T-cell (primary cell): ENCODE measurements at regions not wholly inside any gene's neighbourhood (a gene's known extent, or its start where the extent isn't known, plus 50 kb on each side); places are given as distances from the start of the nearest gene placed in this dataset.

Experiments used
- ATAC-seq, 4 experiments: fragments of 200-7000 bp in 3 of 4; fragments of 150-1000 bp in 1 of 4; cut with Tn5 transposase; replicated peaks in 1 of 4; 1 replicate in 3 of 4; 2 replicates in 1 of 4; pipeline ENCODE4 v1.10.0; 2021; ENCODE audit warnings: moderate library complexity in 3 of 4, mild to moderate bottlenecking in 2 of 4, moderate number of reproducible peaks in 1 of 4
- CTCF ChIA-PET, 2 donors: fragments of 300-600 bp; sonication (Branson Sonifier 250); formaldehyde crosslinking; loops; one replicate each; lab custom pipeline; 2022; ENCODE audit warnings: antibody characterized with exemption in 2 of 2; lab: Charles Lee
- POLR2A ChIA-PET, 2 donors: fragments of 300-600 bp; sonication (Branson Sonifier 250); formaldehyde crosslinking; loops; one replicate each; lab custom pipeline; 2022; ENCODE audit warnings: antibody characterized with exemption in 2 of 2; lab: Charles Lee
- DNase-seq, 35 experiments: peaks; one replicate each; pipeline versions ENCODE4 v3.0.0 to v3.0.0-alpha.2; 2013 to 2023
- H3K27ac ChIP-seq: one replicate; pipeline ENCODE4 v1.5.1; 2013; ENCODE audit warnings: low read length
- H3K27me3 ChIP-seq, 2 experiments: replicated peaks in 1 of 2; 1 replicate in 1 of 2; 2 replicates in 1 of 2; pipeline versions ENCODE4 v1.6.1 to v1.7.0; 2013; ENCODE audit warnings: low read length in 1 of 2, mixed read lengths in 1 of 2; ENCODE audit not compliant: control insufficient read depth in 2 of 2, insufficient read depth in 2 of 2; ENCODE audit errors: extremely low read depth in 1 of 2
- H3K36me3 ChIP-seq, 2 donors: 1 replicate in 1 of 2; 2 replicates in 1 of 2; pipeline versions ENCODE4 v1.6.1 to v1.7.0; 2013; ENCODE audit warnings: low read length in 1 of 2; ENCODE audit not compliant: control insufficient read depth in 2 of 2, insufficient read depth in 1 of 2; ENCODE audit errors: extremely low read depth in 1 of 2
- H3K4me1 ChIP-seq, 2 experiments: 1 replicate in 1 of 2; 2 replicates in 1 of 2; pipeline versions ENCODE4 v1.6.1 to v1.7.0; 2013; ENCODE audit warnings: low read length in 2 of 2, mixed read lengths in 1 of 2; ENCODE audit not compliant: insufficient read depth in 2 of 2, control insufficient read depth in 1 of 2; ENCODE audit errors: extremely low read depth in 1 of 2
- H3K4me3 ChIP-seq, 2 donors: 1 replicate in 1 of 2; 2 replicates in 1 of 2; pipeline versions ENCODE4 v1.5.1 to v1.7.0; 2013; ENCODE audit warnings: mild to moderate bottlenecking in 2 of 2, low read length in 1 of 2, moderate library complexity in 1 of 2; ENCODE audit not compliant: control insufficient read depth in 1 of 2; ENCODE audit errors: extremely low read depth in 1 of 2
- H3K9me3 ChIP-seq: 2 replicates; pipeline ENCODE4 v1.7.0; 2013
- H3K27ac Mint-ChIP-seq, 2 donors: one replicate each; pipeline ENCODE4 v1.8.0; 2020 to 2021; ENCODE audit warnings: mild to moderate bottlenecking in 2 of 2, mixed read lengths in 2 of 2
- H3K27me3 Mint-ChIP-seq, 2 donors: one replicate each; pipeline ENCODE4 v1.8.0; 2021 to 2022; ENCODE audit warnings: mixed read lengths in 2 of 2
- H3K36me3 Mint-ChIP-seq: one replicate; pipeline ENCODE4 v1.8.0; 2021; ENCODE audit warnings: mixed read lengths
- H3K4me1 Mint-ChIP-seq, 3 donors: one replicate each; pipeline ENCODE4 v1.8.0; 2020 to 2022; ENCODE audit warnings: mixed read lengths in 3 of 3, mild to moderate bottlenecking in 1 of 3
- H3K4me3 Mint-ChIP-seq, 3 donors: one replicate each; pipeline ENCODE4 v1.8.0; 2020 to 2022; ENCODE audit warnings: mild to moderate bottlenecking in 3 of 3, mixed read lengths in 3 of 3, moderate library complexity in 3 of 3
- H3K9me3 Mint-ChIP-seq, 3 donors: one replicate each; pipeline ENCODE4 v1.8.0; 2020 to 2022; ENCODE audit warnings: mixed read lengths in 3 of 3
- WGBS: methylation state at CpG from one replicate; pipeline ENCODE4 v1.1.5; 2013; ENCODE audit warnings: missing lambda C conversion rate; ENCODE audit not compliant: insufficient coverage; 5-methylcytosine and 5-hydroxymethylcytosine counted together

- Mint-ChIP-seq H3K4me3 (no peak overlapping the region), H3K36me3 (no peaks in the 10 kb centered on the region), H3K9me3 (no peaks in the 10 kb centered on the region), H3K27me3 (peaks cover 8 to 15% of the 10 kb centered on the region in 2 donors), H3K4me1 (no peaks in the 10 kb centered on the region), H3K27ac (no peak overlapping the region)
- Histone ChIP-seq H3K27ac (no peak overlapping the region), H3K36me3 (no peaks in the 10 kb centered on the region), H3K9me3 (no peaks in the 10 kb centered on the region), H3K4me1 (no peaks in the 10 kb centered on the region), H3K27me3 (no peaks in the 10 kb centered on the region), H3K4me3 (no peak overlapping the region)
- WGBS: no CpG with 5 or more reads among the region's 4 CpGs
- ChIA-PET POLR2A (interaction anchor here in 1 of 2 donors (0.7 kb wide), 1 partner anchor 135 kb away, joined by 3 read pairs; no protein-coding TSS in a partner anchor), CTCF (no interaction called here)
- ATAC-seq (no peak), DNase-seq (no peak)
These were observed 200.1 kb upstream of the HEY2 start for GRCh38 chr6:125549202-125549884.

DNA sequence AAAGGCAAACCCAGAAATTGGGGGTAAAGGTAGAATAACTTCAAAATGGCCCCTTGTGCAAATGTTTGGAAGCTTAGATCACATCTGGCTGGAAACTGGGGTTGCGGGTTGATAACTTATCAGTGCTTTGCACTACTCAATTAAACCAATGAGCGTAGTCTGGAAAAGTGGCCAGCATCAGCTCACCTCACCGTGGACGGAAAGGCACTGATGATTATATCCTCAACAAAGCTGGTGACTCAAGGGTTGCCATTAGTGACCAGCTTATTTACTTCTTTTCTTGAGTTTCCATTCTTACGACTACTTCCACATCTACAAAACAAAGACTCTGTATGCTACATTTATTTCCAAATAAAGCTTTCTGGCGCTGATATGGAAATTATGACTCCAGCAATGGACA is 198.5 kb upstream of the HEY2 start:
- ChIA-PET POLR2A (no interaction called here), CTCF (no interaction called here)
- no peak overlapping the region for H3K4me3 ChIP-seq
- ATAC-seq (no peak), DNase-seq (no peak)
- no peak overlapping the region for H3K27ac ChIP-seq
- H3K9me3 ChIP-seq: no peaks in the 10 kb centered on the region
- peaks cover 11 to 19% of the 10 kb centered on the region in 2 donors for H3K27me3 Mint-ChIP-seq
- no peaks in the 10 kb centered on the region for H3K4me1 Mint-ChIP-seq
- H3K36me3 ChIP-seq: no peaks in the 10 kb centered on the region
- WGBS: 94% methylated on average over 5 of the region's 6 CpGs
- H3K27me3 ChIP-seq: no peaks in the 10 kb centered on the region
- H3K36me3 Mint-ChIP-seq: no peaks in the 10 kb centered on the region
- no peak overlapping the region for H3K4me3 Mint-ChIP-seq
- no peak overlapping the region for H3K27ac Mint-ChIP-seq
- no peaks in the 10 kb centered on the region for H3K4me1 ChIP-seq
- H3K9me3 Mint-ChIP-seq: no peaks in the 10 kb centered on the region

- peaks cover 11 to 20% of the 10 kb centered on the region in 2 donors for H3K27me3 Mint-ChIP-seq
- WGBS: no CpG with 5 or more reads among the region's 1 CpG
- Histone ChIP-seq H3K27me3 (no peaks in the 10 kb centered on the region), H3K4me3 (no peak overlapping the region), H3K36me3 (no peaks in the 10 kb centered on the region), H3K4me1 (no peaks in the 10 kb centered on the region), H3K27ac (no peak overlapping the region), H3K9me3 (no peaks in the 10 kb centered on the region)
- ATAC-seq (no peak), DNase-seq (no peak)
- ChIA-PET CTCF (no interaction called here), POLR2A (interaction anchor here in 1 of 2 donors (0.6 kb wide), 1 partner anchor 52 kb away, joined by 3 read pairs; no protein-coding TSS in a partner anchor)
- H3K36me3 Mint-ChIP-seq: no peaks in the 10 kb centered on the region
- H3K27ac Mint-ChIP-seq: no peak overlapping the region
- no peak overlapping the region for H3K4me3 Mint-ChIP-seq
- no peaks in the 10 kb centered on the region for H3K4me1 Mint-ChIP-seq
- no peaks in the 10 kb centered on the region for H3K9me3 Mint-ChIP-seq
These were observed 196.6 kb upstream of the HEY2 start for GRCh38 chr6:125552819-125553218.

DNA sequence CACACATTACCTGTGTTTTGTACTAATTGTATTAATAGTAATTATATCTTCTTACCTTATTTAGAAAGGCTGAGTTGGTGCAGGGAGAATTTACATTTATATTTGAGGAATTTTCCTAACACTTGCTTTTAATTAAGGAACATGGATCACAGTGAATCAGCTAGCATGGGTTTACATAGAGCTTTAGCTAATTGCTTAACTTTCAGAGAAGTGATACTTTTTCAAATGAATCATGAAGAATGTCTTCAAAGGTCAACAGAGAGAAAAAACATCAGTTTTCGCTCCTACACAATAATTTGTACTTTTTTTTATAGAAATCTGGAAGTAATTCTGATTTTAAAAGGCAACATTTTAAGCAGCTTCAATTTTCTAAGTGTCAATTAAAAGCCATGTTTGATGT is 195.0 kb upstream of the HEY2 start:
- POLR2A ChIA-PET: no interaction called here
- Histone ChIP-seq H3K9me3 (no peaks in the 10 kb centered on the region), H3K27me3 (no peaks in the 10 kb centered on the region), H3K36me3 (no peaks in the 10 kb centered on the region), H3K27ac (no peak overlapping the region), H3K4me3 (no peak overlapping the region), H3K4me1 (no peaks in the 10 kb centered on the region)
- H3K27me3 Mint-ChIP-seq: peaks cover 11 to 20% of the 10 kb centered on the region in 2 donors
- no peak overlapping the region for H3K27ac Mint-ChIP-seq
- no peaks in the 10 kb centered on the region for H3K4me1 Mint-ChIP-seq
- H3K36me3 Mint-ChIP-seq: no peaks in the 10 kb centered on the region
- H3K4me3 Mint-ChIP-seq: no peak overlapping the region
- H3K9me3 Mint-ChIP-seq: no peaks in the 10 kb centered on the region
- ATAC-seq (no peak), DNase-seq (no peak)
- CTCF ChIA-PET: no interaction called here
- WGBS: no CpG with 5 or more reads among the region's 1 CpG

GRCh38 chr6:125558241-125558843 is 191.1 kb upstream of the HEY2 start:
- ATAC-seq (no peak), DNase-seq (no peak)
- ChIA-PET POLR2A (no interaction called here), CTCF (no interaction called here)
- Mint-ChIP-seq H3K36me3 (no peaks in the 10 kb centered on the region), H3K4me1 (no peaks in the 10 kb centered on the region), H3K27me3 (peaks cover 4 to 15% of the 10 kb centered on the region in 2 donors), H3K27ac (no peak overlapping the region), H3K9me3 (no peaks in the 10 kb centered on the region), H3K4me3 (no peak overlapping the region)
- Histone ChIP-seq H3K4me1 (no peaks in the 10 kb centered on the region), H3K4me3 (no peak overlapping the region), H3K36me3 (no peaks in the 10 kb centered on the region), H3K27ac (no peak overlapping the region), H3K27me3 (no peaks in the 10 kb centered on the region), H3K9me3 (no peaks in the 10 kb centered on the region)
- WGBS: 84% methylated on average over 7 of the region's 7 CpGs

DNA sequence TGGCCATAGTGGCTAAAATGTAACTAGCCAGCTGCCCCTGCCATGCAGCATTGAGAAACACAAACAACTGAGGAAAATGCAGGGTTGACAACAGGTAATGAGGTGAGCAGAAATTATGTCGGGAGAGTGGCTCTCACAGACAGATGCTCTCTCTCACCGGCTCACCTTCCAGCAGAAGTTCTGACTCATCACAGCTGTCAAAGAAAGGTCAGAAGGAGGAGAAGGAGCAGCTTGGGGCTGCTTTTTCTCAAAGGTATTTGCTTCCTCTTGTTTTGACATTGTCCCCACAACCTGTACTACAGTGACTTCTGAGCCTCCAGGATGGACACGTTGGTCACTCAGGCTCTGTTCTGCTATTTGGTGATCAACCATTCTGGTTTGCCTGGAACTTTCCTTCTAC is 190.5 kb upstream of the HEY2 start:
- Histone ChIP-seq H3K36me3 (no peaks in the 10 kb centered on the region), H3K4me1 (no peaks in the 10 kb centered on the region), H3K27me3 (no peaks in the 10 kb centered on the region), H3K4me3 (no peak overlapping the region), H3K27ac (no peak overlapping the region), H3K9me3 (no peaks in the 10 kb centered on the region)
- H3K9me3 Mint-ChIP-seq: no peaks in the 10 kb centered on the region
- no peak for ATAC-seq
- 66% methylated on average over 3 of the region's 3 CpGs for whole genome bisulfite sequencing
- DNase-seq: no peak
- ChIA-PET CTCF (no interaction called here), POLR2A (no interaction called here)
- no peaks in the 10 kb centered on the region for H3K4me1 Mint-ChIP-seq
- peaks cover 4 to 19% of the 10 kb centered on the region in 2 donors for H3K27me3 Mint-ChIP-seq
- H3K4me3 Mint-ChIP-seq: no peak overlapping the region
- H3K36me3 Mint-ChIP-seq: no peaks in the 10 kb centered on the region
- no peak overlapping the region for H3K27ac Mint-ChIP-seq
